ENCODE measurements at regions not wholly inside any gene's neighbourhood (a gene's known extent, or its start where the extent isn't known, plus 50 kb on each side); places are given as distances from the start of the nearest gene placed in this dataset.

DNA sequence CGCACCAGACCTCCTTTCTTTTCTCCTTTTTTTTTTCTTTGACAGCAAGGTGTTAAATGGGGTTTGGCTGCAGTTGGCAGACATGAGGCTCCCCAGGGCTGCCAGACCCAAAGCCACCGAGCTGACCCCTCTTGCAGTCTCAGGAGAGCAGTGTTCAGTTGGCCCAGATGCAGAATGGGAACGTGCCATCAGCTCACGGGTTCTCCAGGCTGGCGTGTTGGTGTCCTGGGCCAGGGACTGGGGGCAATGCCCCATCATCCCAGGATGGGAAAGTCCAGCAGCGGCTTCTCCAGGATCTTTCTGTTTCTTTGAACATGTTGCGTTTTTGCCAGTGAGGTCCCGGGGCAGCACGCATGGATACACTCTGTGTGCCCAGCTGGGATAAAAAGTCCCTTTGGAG, 114.6 kb upstream of the KCTD7 start:
- Histone ChIP-seq H2AFZ (ENCODE audit: low read length) (no peak overlapping the region), H4K20me1 (ENCODE audit: insufficient read depth, low read length) (no peaks in the 10 kb centered on the region), H3K27ac (ENCODE audit: low read depth, low read length, poor library complexity, severe bottlenecking) (no peak overlapping the region), H3K79me2 (ENCODE audit: insufficient read depth, low read depth, low read length) (no peaks in the 10 kb centered on the region), H3K4me2 (ENCODE audit: low read length) (no peak overlapping the region), H3K4me1 (ENCODE audit: insufficient read depth, low read length, poor library complexity, severe bottlenecking) (no peaks in the 10 kb centered on the region), H3K36me3 (ENCODE audit: insufficient read depth, low read length) (no peaks in the 10 kb centered on the region), H3K9me3 (ENCODE audit: low read length) (no peaks in the 10 kb centered on the region), H3K9me2 (ENCODE audit: insufficient read depth, low read length) (no peaks in the 10 kb centered on the region), H3K4me3 (ENCODE audit: low read depth, low read length, poor library complexity, severe bottlenecking) (no peak overlapping the region)
- CTCF ChIA-PET (ENCODE audit: unreplicated experiment): no interaction called here
- BruUV-seq (replicated peaks): no TSS peak
- no peak for DNase-seq (ENCODE audit: low spot score)
- intact Hi-C loops (cut with micrococcal nuclease; ENCODE audit: unreplicated experiment): no loop called here
- POLR2A ChIA-PET: interaction anchor here (0.6 kb wide), 1 partner anchor 121 kb away, joined by 5 read pairs; no protein-coding TSS in a partner anchor
- TF ChIP-seq EZH2phosphoT487 (IDR thresholded peaks at IDR 0.05; ENCODE audit: borderline replicate concordance, low read depth, low read length): no peak
- no peak for TF ChIP-seq CTCF (conservative IDR thresholded peaks at IDR 0.05; ENCODE audit: low read length)

- CTCF ChIA-PET (ENCODE audit: unreplicated experiment): no interaction called here
These were observed 111.3 kb upstream of the KCTD7 start for GRCh38 chr7:66517212-66517909.

DNA sequence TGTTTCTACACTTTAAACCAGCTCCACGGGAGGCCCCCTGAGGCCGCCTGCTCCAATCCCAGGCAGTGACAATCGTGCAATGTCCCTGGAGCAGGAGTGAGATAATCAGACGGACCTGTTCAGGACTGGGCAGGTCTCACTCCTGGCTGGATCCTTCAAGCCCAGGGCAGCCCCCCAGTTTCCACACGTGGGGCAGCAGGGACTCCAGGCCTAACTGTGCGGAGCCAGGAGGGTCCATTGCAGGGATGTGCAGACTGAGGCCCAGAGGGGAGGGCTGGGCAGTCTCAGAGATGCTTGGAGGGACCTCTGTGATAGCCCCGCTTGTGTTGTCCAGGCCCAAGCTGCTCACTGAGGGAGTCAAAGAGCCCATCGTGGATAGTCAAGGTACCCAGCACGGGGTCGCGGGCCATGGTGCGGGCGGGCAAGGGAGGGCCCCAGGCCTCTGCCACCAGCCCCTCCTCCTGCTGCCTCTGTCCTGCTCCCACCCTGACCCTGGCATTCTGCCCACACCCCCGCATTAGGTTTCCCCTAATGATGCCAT, 110.5 kb upstream of the KCTD7 start:
- no peak for DNase-seq (ENCODE audit: low spot score)
- POLR2A ChIA-PET: no interaction called here

More at GRCh38 chr7:66517212-66517909, 111.3 kb upstream of the KCTD7 start:
- Histone ChIP-seq H4K20me1 (ENCODE audit: insufficient read depth, low read length) (no peaks in the 10 kb centered on the region), H3K4me3 (ENCODE audit: low read depth, low read length, poor library complexity, severe bottlenecking) (no peak overlapping the region), H3K79me2 (ENCODE audit: insufficient read depth, low read depth, low read length) (no peaks in the 10 kb centered on the region), H3K36me3 (ENCODE audit: insufficient read depth, low read length) (no peaks in the 10 kb centered on the region), H3K9me2 (ENCODE audit: insufficient read depth, low read length) (no peaks in the 10 kb centered on the region), H3K4me1 (ENCODE audit: insufficient read depth, low read length, poor library complexity, severe bottlenecking) (no peaks in the 10 kb centered on the region), H2AFZ (ENCODE audit: low read length) (no peak overlapping the region), H3K27ac (ENCODE audit: low read depth, low read length, poor library complexity, severe bottlenecking) (no peak overlapping the region), H3K4me2 (ENCODE audit: low read length) (no peak overlapping the region), H3K9me3 (ENCODE audit: low read length) (no peaks in the 10 kb centered on the region)
- no peak for TF ChIP-seq EZH2phosphoT487 (IDR thresholded peaks at IDR 0.05; ENCODE audit: borderline replicate concordance, low read depth, low read length)
- intact Hi-C loops (cut with micrococcal nuclease; ENCODE audit: unreplicated experiment): no loop called here
- POLR2A ChIA-PET: interaction anchor here (0.6 kb wide), 2 partner anchors 29 to 72 kb away, joined by 3 read pairs; no protein-coding TSS in a partner anchor
- no peak for DNase-seq (ENCODE audit: low spot score)
- BruUV-seq (replicated peaks): no TSS peak

More for the DNA sequence above, 110.5 kb upstream of the KCTD7 start:
- H3K9me3 ChIP-seq (ENCODE audit: low read length): no peaks in the 10 kb centered on the region
- no peak overlapping the region for H3K4me2 ChIP-seq (ENCODE audit: low read length)
- H3K36me3 ChIP-seq (ENCODE audit: insufficient read depth, low read length): no peaks in the 10 kb centered on the region
- H4K20me1 ChIP-seq (ENCODE audit: insufficient read depth, low read length): no peaks in the 10 kb centered on the region
- no peak for TF ChIP-seq EZH2phosphoT487 (IDR thresholded peaks at IDR 0.05; ENCODE audit: borderline replicate concordance, low read depth, low read length)
- no peak for TF ChIP-seq CTCF (conservative IDR thresholded peaks at IDR 0.05; ENCODE audit: low read length)
- no peak overlapping the region for H3K4me3 ChIP-seq (ENCODE audit: low read depth, low read length, poor library complexity, severe bottlenecking)
- no TSS peak for BruUV-seq (replicated peaks)
- no peak overlapping the region for H2AFZ ChIP-seq (ENCODE audit: low read length)
- no peaks in the 10 kb centered on the region for H3K79me2 ChIP-seq (ENCODE audit: insufficient read depth, low read depth, low read length)
- intact Hi-C loops (cut with micrococcal nuclease; ENCODE audit: unreplicated experiment): no loop called here
- no peaks in the 10 kb centered on the region for H3K9me2 ChIP-seq (ENCODE audit: insufficient read depth, low read length)
- CTCF ChIA-PET (ENCODE audit: unreplicated experiment): no interaction called here
- H3K27ac ChIP-seq (ENCODE audit: low read depth, low read length, poor library complexity, severe bottlenecking): no peak overlapping the region
- H3K4me1 ChIP-seq (ENCODE audit: insufficient read depth, low read length, poor library complexity, severe bottlenecking): no peaks in the 10 kb centered on the region
